DND-41 (cell line): ENCODE measurements at regions not wholly inside any gene's neighbourhood (a gene's known extent, or its start where the extent isn't known, plus 50 kb on each side); places are given as distances from the start of the nearest gene placed in this dataset.

Source experiments
- CTCF ChIP-seq: IDR thresholded peaks from 2 replicates; pipeline ENCODE4 v1.5.1; 2012; ENCODE audit warnings: borderline replicate concordance, low read length, moderate library complexity, mild to moderate bottlenecking; ENCODE audit not compliant: poor library complexity, severe bottlenecking; ENCODE audit errors: extremely low read depth
- EZH2 ChIP-seq: IDR thresholded peaks from 3 replicates; pipeline ENCODE4 v1.6.1; 2012; ENCODE audit warnings: borderline replicate concordance, low read depth, mild to moderate bottlenecking, moderate library complexity, low read length, inconsistent platforms; ENCODE audit not compliant: severe bottlenecking

GRCh38 chr12:42962384-42962783 lies 372.8 kb upstream of the PRICKLE1 start:
- TF ChIP-seq CTCF (no peak), EZH2 (no peak)
